GM23338 (cell line): ENCODE measurements at regions not wholly inside any gene's neighbourhood (a gene's known extent, or its start where the extent isn't known, plus 50 kb on each side); places are given as distances from the start of the nearest gene placed in this dataset.

Source experiments
- ATAC-seq: fragments of 200-7000 bp; cut with Tn5 transposase; 3 replicates; pipeline ENCODE4 v1.9.1; 2020
- DNase-seq: peaks from one replicate; pipeline ENCODE4 v3.0.0-alpha.2; 2015; ENCODE audit warnings: low spot score
- H2AFZ ChIP-seq: fragments of 200-600 bp; sonication (generic); 2 replicates; pipeline ENCODE4 v1.8.0; 2016; ENCODE audit warnings: antibody characterized with exemption, mild to moderate bottlenecking, moderate library complexity
- H3F3A ChIP-seq: fragments of 200-600 bp; sonication (generic); replicated peaks from 2 replicates; pipeline ENCODE4 v1.8.0; 2017; ENCODE audit warnings: antibody characterized with exemption, mixed run types, low read depth
- H3K27ac ChIP-seq: fragments of 200-600 bp; sonication (generic); 2 replicates; pipeline ENCODE4 v1.6.1; 2016; ENCODE audit warnings: low read depth
- H3K27me3 ChIP-seq: fragments of 200-600 bp; sonication (generic); 2 replicates; pipeline ENCODE4 v1.8.0; 2016; ENCODE audit warnings: mild to moderate bottlenecking, mixed run types, moderate library complexity; ENCODE audit not compliant: insufficient read depth
- H3K36me3 ChIP-seq: fragments of 200-600 bp; sonication (generic); 2 replicates; pipeline ENCODE4 v1.8.0; 2016; ENCODE audit warnings: mild to moderate bottlenecking; ENCODE audit not compliant: insufficient read depth
- H3K4me1 ChIP-seq: fragments of 200-600 bp; sonication (generic); 2 replicates; pipeline ENCODE4 v1.8.0; 2016; ENCODE audit warnings: mild to moderate bottlenecking, moderate library complexity; ENCODE audit not compliant: insufficient read depth
- H3K4me2 ChIP-seq: fragments of 200-600 bp; sonication (generic); 2 replicates; pipeline ENCODE4 v1.7.1; 2017; ENCODE audit warnings: mixed run types
- H3K4me3 ChIP-seq: fragments of 200-600 bp; sonication (generic); 2 replicates; pipeline ENCODE4 v1.6.1; 2016; ENCODE audit warnings: mixed run types
- H3K79me2 ChIP-seq: fragments of 200-600 bp; sonication (generic); replicated peaks from 2 replicates; pipeline ENCODE4 v1.8.0; 2017; ENCODE audit warnings: mild to moderate bottlenecking; ENCODE audit not compliant: insufficient read depth
- H3K9me2 ChIP-seq: fragments of 200-600 bp; sonication (generic); 2 replicates; pipeline ENCODE4 v1.8.0; 2017; ENCODE audit not compliant: insufficient read depth
- H4K20me1 ChIP-seq: fragments of 200-600 bp; sonication (generic); replicated peaks from 2 replicates; pipeline ENCODE4 v1.8.0; 2017; ENCODE audit warnings: mild to moderate bottlenecking; ENCODE audit not compliant: insufficient read depth
- H3K27ac Mint-ChIP-seq: 2 replicates; pipeline ENCODE4 v1.8.0; 2020; ENCODE audit warnings: inconsistent platforms, mild to moderate bottlenecking, moderate library complexity, mixed read lengths
- H3K27me3 Mint-ChIP-seq: 3 replicates; pipeline ENCODE4 v1.8.0; 2022; ENCODE audit warnings: low read depth, mild to moderate bottlenecking, moderate library complexity, mixed read lengths, inconsistent platforms; ENCODE audit not compliant: insufficient read depth, poor library complexity
- H3K36me3 Mint-ChIP-seq: 3 replicates; pipeline ENCODE4 v1.8.0; 2021; ENCODE audit warnings: low read depth, mild to moderate bottlenecking, inconsistent platforms, moderate library complexity, mixed read lengths
- H3K4me1 Mint-ChIP-seq: 3 replicates; pipeline ENCODE4 v1.8.0; 2020; ENCODE audit warnings: mild to moderate bottlenecking, inconsistent platforms, mixed read lengths
- H3K4me3 Mint-ChIP-seq: 3 replicates; pipeline ENCODE4 v1.8.0; 2021; ENCODE audit warnings: moderate library complexity, mild to moderate bottlenecking, inconsistent platforms, mixed read lengths
- H3K9me3 Mint-ChIP-seq: 3 replicates; pipeline ENCODE4 v1.8.0; 2020; ENCODE audit warnings: moderate library complexity, mild to moderate bottlenecking, inconsistent platforms, mixed read lengths
- CREB1 ChIP-seq: fragments of 250-450 bp; sonication (Bioruptor Pico); IDR thresholded peaks from 2 replicates; pipeline ENCODE4 v1.5.0; 2020; ENCODE audit warnings: low read depth, mild to moderate bottlenecking, moderate library complexity
- EZH2phosphoT487 ChIP-seq: fragments of 200-600 bp; sonication (generic); IDR thresholded peaks from one replicate; pipeline ENCODE4 v1.8.1; 2018; ENCODE audit warnings: antibody characterized with exemption; ENCODE audit not compliant: unreplicated experiment
- NANOG ChIP-seq: IDR thresholded peaks from 2 replicates; pipeline ENCODE4 v1.6.1; 2016; ENCODE audit warnings: antibody characterized with exemption, borderline replicate concordance
- POLR2AphosphoS5 ChIP-seq: IDR thresholded peaks from 2 replicates; pipeline ENCODE4 v1.6.1; 2016; ENCODE audit warnings: antibody characterized with exemption, low read depth
- STAT1 ChIP-seq: IDR thresholded peaks from one replicate; pipeline ENCODE4 v1.6.1; 2016; ENCODE audit warnings: antibody characterized with exemption; ENCODE audit not compliant: unreplicated experiment
- TF ChIP-seq, protein P1 (sequence below), 2 experiments: fragments of 200-600 bp in 1 of 2; sonication (generic) in 1 of 2; conservative IDR thresholded peaks; 2 replicates each; pipeline versions ENCODE4 v1.5.1 to v1.6.1; 2016 to 2017; ENCODE audit warnings: antibody characterized with exemption in 2 of 2, low read depth in 2 of 2, mild to moderate bottlenecking in 2 of 2, moderate library complexity in 1 of 2

DNA sequence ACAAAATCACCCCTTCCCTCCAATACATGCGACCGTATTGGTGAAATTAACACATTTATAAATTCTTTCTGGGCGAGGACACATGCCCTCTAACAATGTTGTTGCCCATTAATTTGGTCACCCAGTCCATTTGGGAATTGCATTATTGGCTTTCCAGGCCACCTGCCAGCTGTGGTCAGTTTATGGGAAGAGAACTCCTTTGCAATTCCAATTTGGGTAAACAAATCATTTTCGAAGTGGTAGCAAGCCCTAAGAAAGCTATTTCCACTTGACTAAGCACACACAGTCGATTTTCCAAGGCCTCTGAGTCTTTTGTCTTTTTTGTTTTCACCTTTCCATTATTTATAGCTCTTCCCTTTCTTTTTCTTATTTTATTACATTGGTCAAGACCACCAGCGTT is 362.3 kb upstream of the RGMA start:
- H3K36me3 ChIP-seq = no peaks in the 10 kb centered on the region
- H2AFZ ChIP-seq = no peak overlapping the region
- no peaks in the 10 kb centered on the region for H3K9me2 ChIP-seq
- ATAC-seq (no peak), DNase-seq (peak; percentile 25)
- no peak overlapping the region for H3K4me3 Mint-ChIP-seq
- peaks cover 5% of the 10 kb centered on the region; the same call in 2 of the 3 replicates for H3K36me3 Mint-ChIP-seq
- no peaks in the 10 kb centered on the region for H3F3A ChIP-seq
- H3K27ac ChIP-seq = peak overlapping the region; percentile 48; the same call in 1 of the 2 replicates
- TF ChIP-seq NANOG (peak; percentile 63; the same call in 1 of the 2 replicates), CREB1 (no peak)
- no peaks in the 10 kb centered on the region for H3K27me3 ChIP-seq
- H3K27ac Mint-ChIP-seq = no peak overlapping the region
- no peak overlapping the region for H3K4me3 ChIP-seq
- peaks cover 9% of the 10 kb centered on the region; the same call in 2 of the 3 replicates for H3K9me3 Mint-ChIP-seq
- peaks cover 22% of the 10 kb centered on the region for H3K4me1 Mint-ChIP-seq
- no peaks in the 10 kb centered on the region for H3K79me2 ChIP-seq
- 0 out of 2 replicates have a peak overlapping the region, but pooled peaks have one; percentile 1 for H3K4me2 ChIP-seq
- peaks cover 2% of the 10 kb centered on the region for H3K27me3 Mint-ChIP-seq
- H4K20me1 ChIP-seq = no peaks in the 10 kb centered on the region
- peaks cover 26% of the 10 kb centered on the region for H3K4me1 ChIP-seq

DNA sequence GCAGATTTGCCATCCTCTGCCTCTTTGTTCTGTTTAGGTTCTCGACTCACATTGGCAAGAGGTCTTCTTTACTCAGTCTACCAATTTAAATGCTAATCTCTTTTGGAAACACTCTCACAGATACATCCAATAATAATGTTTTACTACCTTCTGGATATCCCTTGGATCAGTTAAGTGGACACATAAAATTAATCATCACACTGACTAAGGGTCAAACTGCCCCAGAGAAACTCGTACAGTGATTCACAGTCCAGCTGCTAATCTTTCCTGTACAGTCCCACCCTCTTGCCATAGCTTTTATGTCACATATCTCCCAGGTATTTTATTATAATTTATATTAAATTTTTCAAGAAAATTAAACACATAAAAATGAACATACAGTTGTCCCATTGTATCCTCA is 360.8 kb upstream of the RGMA start:
- Histone ChIP-seq H3F3A (no peaks in the 10 kb centered on the region), H3K9me2 (no peaks in the 10 kb centered on the region), H3K4me3 (no peak overlapping the region), H3K36me3 (no peaks in the 10 kb centered on the region), H4K20me1 (no peaks in the 10 kb centered on the region), H2AFZ (no peak overlapping the region), H3K79me2 (no peaks in the 10 kb centered on the region), H3K27ac (no peak overlapping the region), H3K4me2 (no peak overlapping the region), H3K27me3 (no peaks in the 10 kb centered on the region), H3K4me1 (peaks cover 26% of the 10 kb centered on the region)
- no peak for TF ChIP-seq STAT1
- TF ChIP-seq EZH2phosphoT487 = no peak
- no peak overlapping the region for H3K4me3 Mint-ChIP-seq
- H3K9me3 Mint-ChIP-seq = peaks cover 9% of the 10 kb centered on the region; the same call in 2 of the 3 replicates
- peaks cover 2% of the 10 kb centered on the region for H3K27me3 Mint-ChIP-seq
- H3K27ac Mint-ChIP-seq = no peak overlapping the region
- no peak for DNase-seq
- ATAC-seq = no peak
- H3K4me1 Mint-ChIP-seq = peaks cover 18% of the 10 kb centered on the region
- peaks cover 5% of the 10 kb centered on the region; the same call in 2 of the 3 replicates for H3K36me3 Mint-ChIP-seq

DNA sequence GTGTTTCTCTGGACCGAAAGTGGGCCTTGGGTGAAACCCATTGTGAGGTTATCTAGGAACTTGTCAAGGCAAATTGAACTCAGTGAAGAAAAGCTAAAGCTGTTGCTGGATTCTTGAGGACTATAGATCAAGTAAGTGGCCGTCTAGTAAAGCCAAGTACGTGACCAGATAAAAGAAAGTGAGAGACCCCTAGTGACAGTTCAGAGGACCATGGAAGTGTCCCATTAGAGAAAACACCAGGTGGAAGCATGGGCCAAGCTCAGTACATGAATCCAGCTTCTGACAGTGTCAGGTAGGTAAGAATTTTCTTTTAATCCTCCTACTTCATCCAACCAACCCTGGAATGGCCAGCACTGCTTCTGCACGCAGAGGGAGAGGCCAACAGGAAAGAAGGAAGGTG is 349.3 kb upstream of the RGMA start:
- Histone ChIP-seq H3F3A (no peaks in the 10 kb centered on the region), H3K4me2 (no peak overlapping the region), H3K4me3 (no peak overlapping the region), H3K4me1 (no peaks in the 10 kb centered on the region), H3K27ac (no peak overlapping the region), H3K79me2 (no peaks in the 10 kb centered on the region), H4K20me1 (no peaks in the 10 kb centered on the region), H3K9me2 (no peaks in the 10 kb centered on the region), H3K27me3 (no peaks in the 10 kb centered on the region), H3K36me3 (no peaks in the 10 kb centered on the region), H2AFZ (no peak overlapping the region)
- Mint-ChIP-seq H3K4me1 (no peaks in the 10 kb centered on the region), H3K27ac (no peak overlapping the region), H3K36me3 (peaks cover 3% of the 10 kb centered on the region; the same call in 1 of the 3 replicates), H3K27me3 (peaks cover 3% of the 10 kb centered on the region), H3K9me3 (peaks cover 12% of the 10 kb centered on the region; the same call in 2 of the 3 replicates), H3K4me3 (no peak overlapping the region)
- ATAC-seq (no peak), DNase-seq (no peak)
- no peak for TF ChIP-seq POLR2AphosphoS5
- TF ChIP-seq, protein P1, sequence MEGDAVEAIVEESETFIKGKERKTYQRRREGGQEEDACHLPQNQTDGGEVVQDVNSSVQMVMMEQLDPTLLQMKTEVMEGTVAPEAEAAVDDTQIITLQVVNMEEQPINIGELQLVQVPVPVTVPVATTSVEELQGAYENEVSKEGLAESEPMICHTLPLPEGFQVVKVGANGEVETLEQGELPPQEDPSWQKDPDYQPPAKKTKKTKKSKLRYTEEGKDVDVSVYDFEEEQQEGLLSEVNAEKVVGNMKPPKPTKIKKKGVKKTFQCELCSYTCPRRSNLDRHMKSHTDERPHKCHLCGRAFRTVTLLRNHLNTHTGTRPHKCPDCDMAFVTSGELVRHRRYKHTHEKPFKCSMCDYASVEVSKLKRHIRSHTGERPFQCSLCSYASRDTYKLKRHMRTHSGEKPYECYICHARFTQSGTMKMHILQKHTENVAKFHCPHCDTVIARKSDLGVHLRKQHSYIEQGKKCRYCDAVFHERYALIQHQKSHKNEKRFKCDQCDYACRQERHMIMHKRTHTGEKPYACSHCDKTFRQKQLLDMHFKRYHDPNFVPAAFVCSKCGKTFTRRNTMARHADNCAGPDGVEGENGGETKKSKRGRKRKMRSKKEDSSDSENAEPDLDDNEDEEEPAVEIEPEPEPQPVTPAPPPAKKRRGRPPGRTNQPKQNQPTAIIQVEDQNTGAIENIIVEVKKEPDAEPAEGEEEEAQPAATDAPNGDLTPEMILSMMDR (conservative IDR thresholded peaks at IDR 0.05; ENCODE audit: low read depth in 2 of 2) = peak in 1 of 2 experiments; percentile 60; a peak in 2 of 4 replicates
- no peak for TF ChIP-seq CREB1
